ENCODE measurements at regions not wholly inside any gene's neighbourhood (a gene's known extent, or its start where the extent isn't known, plus 50 kb on each side); places are given as distances from the start of the nearest gene placed in this dataset.

GRCh38 chr2:19416784-19417684 lies 58.6 kb upstream of the OSR1 start:
- DNase-seq, result no peak

- no peak for DNase-seq
Observed at GRCh38 chr2:19416083-19416482, 57.7 kb upstream of the OSR1 start.

- DNase-seq, result no peak
Observed at GRCh38 chr2:19409046-19409445, 50.6 kb upstream of the OSR1 start.

- no peak for DNase-seq
Observed at GRCh38 chr2:19408592-19408991, 50.2 kb upstream of the OSR1 start.
